ENCODE measurements at regions not wholly inside any gene's neighbourhood (a gene's known extent, or its start where the extent isn't known, plus 50 kb on each side); places are given as distances from the start of the nearest gene placed in this dataset.
"Not testable (repeated sequence)": the region's sequence is repeated elsewhere in the genome, so short reads cannot be mapped to it uniquely, and the experiment has no call there.

DNA sequence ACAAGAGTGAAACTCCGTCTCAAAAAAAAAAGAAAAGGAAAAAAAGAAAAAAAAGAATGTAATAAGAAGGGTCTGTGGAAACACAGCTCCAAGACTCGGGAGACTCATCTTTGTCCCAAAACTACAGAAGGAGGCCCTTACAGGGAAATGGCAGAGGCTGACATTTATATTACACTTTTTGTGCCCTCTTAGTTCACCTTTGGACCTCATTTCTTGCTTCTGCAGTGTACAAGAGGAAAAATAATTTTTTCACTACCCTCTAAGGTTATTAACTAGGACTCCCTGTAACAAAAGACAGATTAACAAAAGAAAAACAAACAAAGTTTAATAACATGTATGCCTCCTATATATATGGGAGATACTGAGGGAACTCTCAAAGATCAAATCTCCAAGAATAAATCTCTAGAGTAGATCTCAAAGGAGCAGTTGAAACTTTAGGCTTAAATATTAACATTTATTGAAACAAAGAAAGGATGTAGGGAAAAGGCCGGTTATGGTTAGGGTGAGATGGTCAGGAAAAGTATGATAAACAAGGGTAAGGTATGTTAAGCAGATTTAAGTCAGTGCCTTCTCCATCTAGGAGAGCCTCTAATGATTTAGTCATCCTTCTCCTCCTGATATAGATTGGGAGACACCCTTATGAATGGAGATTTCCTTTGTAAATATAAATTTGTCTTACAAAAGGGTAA lies 121.3 kb upstream of the JADE1 start:
- DNase-seq (ENCODE audit: low read depth): no peak

DNA sequence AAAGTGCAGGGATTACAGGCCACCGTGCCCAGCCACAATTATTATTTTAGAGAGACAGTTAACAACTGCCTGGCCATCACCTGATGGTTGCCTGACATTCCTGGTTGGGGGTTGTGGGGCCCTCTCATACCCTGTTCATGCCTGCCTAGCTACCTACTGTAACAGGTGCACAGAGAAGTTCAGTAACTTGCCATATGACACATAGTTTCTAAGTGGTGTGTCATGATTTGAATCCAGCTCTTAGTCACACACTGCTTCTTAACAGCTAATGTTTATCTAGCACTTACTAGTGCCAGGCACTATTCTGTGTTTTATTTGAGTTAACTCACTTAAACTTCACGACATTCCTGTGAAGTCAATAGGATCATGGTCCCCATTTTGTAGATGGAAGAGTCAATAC lies 122.7 kb upstream of the JADE1 start:
- no peak for DNase-seq (ENCODE audit: low read depth)

DNA sequence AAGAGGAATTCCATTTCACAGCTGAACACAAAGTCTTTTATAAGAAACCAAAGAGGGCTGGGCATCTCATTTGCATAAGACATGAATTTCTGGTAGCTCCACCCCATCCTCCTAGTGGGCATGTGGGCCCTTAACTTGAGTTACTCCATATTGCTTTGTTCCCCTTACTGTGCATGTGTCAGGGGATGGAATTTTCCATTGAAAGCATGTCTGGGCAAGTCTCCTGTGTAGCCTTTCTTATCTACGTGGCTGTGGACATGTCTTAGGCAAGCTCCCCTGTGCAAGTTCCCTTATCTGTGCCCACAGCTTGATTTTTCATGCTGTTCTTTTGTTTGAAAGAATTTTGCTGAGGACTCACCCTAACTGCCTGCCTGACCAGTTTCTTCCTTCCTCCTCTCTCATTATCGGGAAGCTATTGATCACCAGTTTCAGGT lies 123.5 kb upstream of the JADE1 start:
- no peak for DNase-seq (ENCODE audit: low read depth)

DNA sequence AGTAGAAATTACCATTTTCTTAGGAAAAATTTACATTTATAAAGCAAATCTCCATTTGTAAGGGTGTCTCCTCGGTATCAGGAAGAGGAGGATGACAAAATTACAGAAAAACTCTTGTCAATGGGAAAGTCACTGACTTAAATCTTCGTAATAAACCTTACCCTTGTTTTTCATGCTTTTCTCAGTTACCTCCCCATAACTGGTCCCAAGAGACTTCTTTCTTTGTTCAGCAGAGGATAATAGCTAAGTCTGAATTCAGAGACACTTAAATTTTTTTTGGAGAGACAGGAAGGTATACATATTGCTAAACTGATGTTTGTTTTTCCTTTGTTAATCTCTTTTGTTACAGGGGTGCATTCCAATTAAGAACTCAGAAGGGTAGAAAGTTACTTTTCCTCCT lies 125.5 kb upstream of the JADE1 start:
- DNase-seq (ENCODE audit: low read depth): no peak

DNA sequence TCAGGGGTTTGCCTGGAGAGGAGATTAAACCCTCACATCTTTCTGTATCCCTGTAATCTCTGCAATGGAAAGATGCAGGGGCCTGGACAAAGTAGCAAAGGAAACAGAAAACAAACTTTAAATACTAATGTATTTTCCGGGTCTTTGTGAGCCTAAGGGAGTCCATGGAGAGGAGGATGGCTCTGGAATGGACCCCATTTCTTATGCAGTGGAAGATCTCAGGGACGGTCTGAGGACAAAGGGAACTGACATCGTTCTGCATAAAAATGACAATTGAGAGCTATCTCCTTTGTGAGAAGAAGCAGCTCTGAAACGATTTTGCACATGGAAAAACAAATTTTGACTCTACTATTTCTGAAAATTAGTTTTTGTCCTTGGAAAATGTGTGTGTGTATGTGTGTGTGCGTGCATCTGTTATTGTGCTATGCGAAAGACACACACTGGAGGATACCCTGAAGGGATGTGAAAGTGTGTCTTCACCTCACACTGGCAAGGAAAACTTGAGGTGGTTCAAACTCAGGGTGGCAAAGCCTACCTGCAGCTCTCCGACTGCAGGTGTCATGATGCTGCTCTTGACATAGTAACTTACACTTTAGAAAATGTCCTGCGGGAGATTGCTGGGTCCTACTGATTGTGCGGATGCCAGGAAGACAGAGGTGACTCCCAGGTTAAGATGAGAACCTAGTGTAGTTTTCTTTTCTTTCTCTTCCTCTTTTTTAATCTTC lies 126.4 kb upstream of the JADE1 start:
- DNase-seq (ENCODE audit: low read depth): no peak

DNA sequence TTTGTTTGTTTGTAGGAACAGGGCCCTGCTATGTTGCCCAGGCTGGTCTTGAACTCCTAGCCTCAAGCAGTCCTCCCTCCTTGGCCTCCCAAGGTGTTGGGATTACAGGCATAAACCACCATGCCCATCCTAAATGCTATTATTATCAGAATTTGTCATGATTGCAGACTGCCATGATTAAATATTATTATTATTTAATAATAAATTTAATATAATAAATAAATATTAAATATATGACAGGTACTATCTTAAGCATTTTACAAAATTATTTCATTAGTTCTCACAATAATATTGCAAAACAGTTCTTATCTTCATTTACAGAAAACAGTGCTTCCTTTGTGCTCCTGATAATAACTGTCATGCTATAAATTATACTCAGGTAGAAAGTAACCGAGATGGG lies 133.4 kb upstream of the JADE1 start:
- no peak for DNase-seq (ENCODE audit: low read depth)

DNA sequence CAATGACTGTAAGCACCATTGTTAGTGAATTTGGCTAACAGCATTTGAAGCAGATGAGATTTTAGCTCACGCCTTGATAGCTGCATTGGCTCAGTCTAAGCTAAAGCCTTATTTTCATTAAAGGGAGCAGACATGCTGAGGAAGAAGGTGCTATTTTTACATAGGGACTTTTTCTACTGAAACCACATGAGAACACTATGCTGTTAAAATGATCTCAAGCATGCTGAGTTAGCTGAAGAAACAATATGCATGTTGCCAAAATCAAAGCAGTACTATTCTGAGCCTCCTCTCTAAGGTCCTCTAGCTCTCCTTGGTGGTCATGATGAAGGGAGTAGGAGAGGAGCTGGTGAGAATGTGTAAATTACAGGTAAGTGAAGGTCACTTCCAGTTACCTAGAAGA lies 134.4 kb upstream of the JADE1 start:
- DNase-seq (ENCODE audit: low read depth): no peak

DNA sequence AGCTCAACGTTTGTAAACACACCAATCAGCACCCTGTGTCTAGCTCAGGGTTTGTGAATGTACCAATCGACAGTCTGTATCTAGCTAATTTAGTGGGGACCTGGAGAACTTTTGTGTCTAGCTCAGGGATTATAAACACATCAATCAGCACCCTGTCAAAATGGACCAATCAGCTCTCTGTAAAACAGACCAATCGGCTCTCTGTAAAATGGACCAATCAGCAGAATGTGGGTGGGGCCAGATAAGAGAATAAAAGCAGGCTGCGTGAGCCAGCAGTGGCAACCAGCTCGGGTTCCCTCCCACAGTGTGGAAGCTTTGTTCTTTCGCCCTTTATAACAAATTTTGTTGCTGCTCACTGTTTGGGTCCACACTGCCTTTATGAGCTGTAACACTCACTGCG lies 136.3 kb upstream of the JADE1 start:
- not testable (repeated sequence) for DNase-seq (ENCODE audit: low read depth)

DNA sequence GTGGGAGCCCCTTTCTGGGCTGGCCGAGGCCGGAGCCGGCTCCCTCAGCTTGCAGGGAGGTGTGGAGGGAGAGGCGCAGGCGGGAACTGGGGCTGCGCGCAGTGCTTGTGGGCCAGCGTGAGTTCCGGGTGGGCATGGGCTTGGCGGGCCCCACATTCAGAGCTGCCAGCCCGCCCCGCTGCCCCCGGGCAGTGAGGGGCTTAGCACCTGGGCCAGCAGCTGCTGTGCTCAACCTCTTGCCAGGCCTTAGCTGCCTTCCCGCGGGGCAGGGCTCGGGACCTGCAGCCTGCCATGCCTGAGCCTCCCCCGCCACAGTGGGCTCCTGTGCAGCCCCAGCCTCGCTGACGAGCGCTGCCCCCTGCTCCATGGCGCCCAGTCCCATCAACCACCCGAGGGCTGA lies 136.9 kb upstream of the JADE1 start:
- not testable (repeated sequence) for DNase-seq (ENCODE audit: low read depth)

DNA sequence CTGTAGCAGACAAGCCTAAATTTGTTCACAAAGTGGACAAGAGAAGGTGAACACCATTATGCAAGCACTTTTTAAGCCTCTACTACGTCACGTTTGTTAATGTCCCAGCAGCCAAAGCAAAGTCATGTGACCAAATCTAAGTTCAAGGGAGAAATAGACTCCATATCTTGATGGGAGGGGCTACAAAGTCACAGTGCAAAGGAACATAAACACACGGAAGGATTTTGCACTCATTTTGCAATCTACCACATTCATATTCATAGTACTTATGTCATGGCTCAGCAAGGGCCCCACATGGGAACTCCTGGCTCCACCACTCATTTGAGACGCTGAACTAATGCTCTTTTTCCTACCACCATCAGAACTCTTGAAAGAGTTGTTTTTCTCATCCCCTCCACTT lies 139.0 kb upstream of the JADE1 start:
- DNase-seq (ENCODE audit: low read depth): no peak

DNA sequence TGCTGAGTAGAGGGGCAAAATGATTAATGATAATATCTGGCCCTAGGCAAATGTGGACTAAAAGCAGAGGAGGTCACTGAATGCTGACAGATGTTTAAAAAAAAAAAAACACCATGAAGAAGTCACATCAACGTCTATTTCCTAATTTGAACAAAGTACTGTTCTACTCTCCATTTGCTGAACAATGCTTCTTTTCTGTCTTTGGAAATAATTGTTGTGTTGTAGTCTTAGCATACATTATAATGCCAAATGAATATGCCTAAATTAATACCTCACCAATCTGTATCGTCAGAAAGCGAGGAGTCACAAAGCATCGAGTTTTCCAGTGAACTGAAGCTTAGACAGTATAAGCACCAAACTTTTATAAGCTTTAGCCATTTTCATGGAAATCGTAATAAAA lies 140.9 kb upstream of the JADE1 start:
- DNase-seq (ENCODE audit: low read depth): no peak

DNA sequence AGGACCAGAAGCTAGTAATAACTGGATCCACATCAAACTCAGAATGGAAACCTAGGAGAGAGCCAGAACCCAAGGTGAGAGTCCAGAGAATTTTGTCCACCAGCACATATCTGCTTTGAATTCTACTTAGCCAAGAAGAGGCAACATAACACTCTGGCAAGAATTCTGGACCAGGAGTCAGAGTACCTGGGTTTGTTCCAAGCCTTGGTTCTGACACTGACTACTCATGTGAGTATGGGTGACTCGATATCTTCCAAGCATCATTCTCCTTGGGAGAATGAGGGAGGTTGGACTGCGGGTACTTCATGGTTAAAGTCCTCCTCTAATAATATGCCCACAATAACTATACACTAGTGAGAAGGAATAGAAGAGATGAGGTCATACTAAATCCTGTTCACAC lies 144.0 kb upstream of the JADE1 start:
- no peak for DNase-seq (ENCODE audit: low read depth)

DNA sequence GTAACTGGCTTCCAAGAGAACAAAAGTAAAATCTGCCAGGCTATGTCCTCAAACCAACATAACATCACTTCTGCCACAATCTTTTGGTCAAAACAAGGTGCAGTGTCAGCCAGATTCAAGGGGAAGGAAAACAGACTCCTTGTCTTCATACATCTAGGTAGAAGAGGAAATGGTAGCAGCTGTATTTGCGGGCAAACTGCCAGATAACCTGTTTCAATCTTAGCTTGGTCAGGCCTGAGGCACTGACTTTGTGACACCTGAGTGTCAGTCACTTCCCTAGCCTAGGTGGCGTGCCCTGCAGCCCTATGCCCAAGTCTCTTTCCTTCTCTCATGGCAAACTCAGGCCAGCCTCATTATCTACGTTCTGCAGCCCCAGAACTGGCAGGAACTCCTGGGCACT lies 146.2 kb upstream of the JADE1 start:
- no peak for DNase-seq (ENCODE audit: low read depth)

DNA sequence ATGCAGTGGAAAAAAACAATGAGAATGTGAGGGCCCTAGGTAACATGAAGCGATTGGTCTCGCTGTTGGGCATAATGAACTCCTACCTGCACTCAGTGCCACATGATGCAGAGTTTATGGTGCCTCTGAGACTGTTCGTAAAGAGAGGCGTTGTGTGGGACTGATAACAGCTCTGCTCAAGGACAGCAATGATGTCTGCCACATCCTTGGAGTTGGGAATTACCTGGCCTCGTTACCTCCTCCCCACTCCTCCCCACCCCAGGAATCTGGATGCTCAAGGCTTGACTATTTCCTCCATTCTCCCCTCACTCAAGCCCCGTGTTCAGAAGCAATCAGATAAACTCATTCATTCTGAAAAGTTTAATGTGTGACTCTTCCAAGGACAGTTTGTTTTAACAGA lies 148.0 kb upstream of the JADE1 start:
- DNase-seq (ENCODE audit: low read depth): no peak

DNA sequence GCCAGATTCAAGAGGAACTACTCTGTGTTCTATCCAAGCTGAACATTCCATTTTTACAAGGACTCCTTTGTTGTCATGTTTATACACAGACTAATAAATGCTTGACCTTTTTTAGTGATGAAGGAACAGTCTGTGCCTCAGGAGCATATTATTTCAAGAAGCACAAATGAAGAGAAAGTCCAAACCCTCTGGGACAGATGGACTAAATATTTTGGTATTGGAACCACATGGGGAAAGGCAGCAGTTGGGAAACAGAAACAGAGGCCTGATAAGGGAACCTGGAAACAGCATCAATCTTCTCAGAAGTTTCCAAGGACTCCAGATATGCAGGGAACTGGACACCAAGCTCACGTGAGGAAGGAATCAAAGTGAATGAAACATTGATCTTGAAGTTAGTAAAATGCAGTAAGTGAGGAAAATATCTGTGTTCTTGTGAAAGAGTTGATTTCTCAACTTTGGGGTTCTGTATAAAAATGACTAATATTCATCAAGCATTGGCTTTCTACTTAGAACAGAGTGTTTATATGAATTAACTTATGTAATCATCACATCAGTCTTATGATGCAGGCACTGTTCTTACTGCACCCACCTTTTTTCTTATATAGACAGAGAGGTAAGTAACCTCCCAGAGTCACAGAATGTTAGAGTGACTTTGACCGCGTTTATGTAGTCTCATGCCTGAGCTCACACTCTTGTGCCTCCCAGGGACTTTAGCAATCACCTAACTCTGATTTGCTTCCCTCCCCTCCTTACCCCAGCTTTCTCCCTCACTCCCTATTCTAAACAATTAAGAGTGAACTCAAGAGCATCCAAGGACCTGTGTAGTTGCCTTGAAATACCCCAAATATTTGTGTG lies 148.9 kb upstream of the JADE1 start:
- no peak for DNase-seq (ENCODE audit: low read depth)

DNA sequence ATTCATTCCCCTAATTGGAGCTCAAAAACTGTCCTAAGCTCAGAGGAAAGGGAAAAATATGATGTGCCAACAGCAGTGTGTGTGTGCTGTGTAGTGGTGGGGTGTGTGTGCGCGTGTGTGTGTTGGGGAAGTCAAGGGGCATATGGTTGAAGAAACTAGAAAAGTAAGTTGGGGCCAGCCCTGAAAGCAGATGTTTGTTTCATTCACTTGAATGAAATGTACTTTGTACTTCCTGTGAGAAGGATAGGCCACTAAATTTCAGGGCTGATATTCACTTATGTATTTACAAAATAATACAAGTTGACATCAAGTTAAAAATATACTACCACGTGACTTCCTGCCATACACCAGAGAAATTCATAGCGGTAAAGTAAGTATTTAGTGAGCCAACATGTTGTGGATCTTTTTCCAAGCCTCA lies 151.3 kb upstream of the JADE1 start:
- no peak for DNase-seq (ENCODE audit: low read depth)

DNA sequence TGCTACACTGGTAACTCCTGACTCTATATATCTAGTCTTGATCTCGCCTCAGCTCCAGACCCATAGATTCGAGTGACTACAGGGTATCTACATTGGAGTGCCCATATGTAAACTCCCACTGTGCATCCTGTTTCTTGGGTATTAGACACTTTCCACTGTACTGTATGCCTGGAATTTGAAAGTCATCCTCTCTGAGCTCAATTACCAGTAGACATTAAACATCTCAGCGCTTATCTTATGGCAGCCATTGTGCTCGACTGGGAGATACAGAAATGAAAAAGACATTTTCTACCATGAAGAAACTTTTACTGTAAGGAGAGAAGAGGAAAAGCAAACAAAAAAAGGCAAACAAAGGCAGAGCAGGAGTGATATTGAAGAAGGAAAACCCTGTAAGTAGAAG lies 151.9 kb upstream of the JADE1 start:
- DNase-seq (ENCODE audit: low read depth): no peak

DNA sequence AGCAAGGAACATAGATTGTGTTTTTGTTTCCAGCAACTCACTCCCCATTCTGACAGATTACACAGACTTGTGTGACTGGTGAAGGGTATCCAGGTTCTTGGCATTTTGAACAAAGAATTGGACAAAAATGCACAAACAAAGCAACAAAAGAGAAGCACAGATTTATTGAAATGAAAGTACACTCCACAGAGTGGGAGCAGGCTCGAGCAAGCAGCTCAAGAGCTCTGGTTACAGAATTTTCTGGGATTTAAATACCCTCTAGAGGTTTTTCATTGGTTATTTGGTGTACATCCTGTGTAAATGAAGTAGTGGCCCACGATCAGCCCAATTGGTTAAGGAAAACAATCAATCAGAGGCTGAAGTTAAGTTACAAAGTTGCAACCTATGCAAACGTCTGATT lies 155.0 kb upstream of the JADE1 start:
- DNase-seq (ENCODE audit: low read depth): no peak

DNA sequence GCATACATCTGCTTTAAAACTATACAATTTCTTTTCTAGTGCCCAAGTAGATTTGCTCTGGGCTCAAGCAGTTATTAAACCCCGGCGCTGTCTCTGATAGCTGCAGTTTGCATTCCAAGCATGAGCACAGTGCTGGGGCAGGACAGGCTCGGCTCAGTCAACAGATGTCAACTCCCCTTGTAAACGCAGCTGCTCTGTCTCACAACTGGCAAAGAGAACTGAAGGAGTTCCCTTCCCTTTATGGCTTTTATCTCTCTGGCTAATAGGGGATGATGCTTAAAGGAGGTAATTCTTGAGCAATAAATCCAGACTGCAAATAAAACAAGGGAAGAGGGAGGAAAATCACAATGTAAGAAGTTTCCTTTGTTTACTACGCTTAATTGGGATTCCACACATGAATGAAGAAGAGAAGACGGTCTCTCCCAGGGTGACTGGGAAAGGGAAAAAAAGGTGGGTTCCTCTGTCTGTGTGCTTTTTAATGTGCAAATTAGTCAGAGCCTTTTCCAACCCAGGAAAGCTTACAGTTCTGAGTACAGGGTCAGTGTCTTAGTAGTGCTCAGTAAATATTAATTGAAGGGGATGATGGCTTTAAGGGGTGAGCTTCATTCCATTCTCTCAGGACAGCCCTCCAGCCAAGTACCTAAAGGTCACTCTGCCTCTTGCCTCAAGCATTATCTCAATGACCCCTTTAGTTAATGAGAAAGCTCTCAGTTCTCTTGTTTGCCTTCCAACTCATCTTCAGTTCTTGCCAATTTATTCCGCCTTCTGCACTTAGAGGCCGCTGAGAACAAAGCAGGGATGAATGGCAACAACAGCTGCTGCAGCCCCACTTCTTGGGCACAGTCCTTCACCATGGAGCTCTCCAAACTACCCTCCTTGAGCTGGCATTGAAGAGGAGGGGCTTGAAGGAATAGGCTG lies 155.7 kb upstream of the JADE1 start:
- no peak for DNase-seq (ENCODE audit: low read depth)

DNA sequence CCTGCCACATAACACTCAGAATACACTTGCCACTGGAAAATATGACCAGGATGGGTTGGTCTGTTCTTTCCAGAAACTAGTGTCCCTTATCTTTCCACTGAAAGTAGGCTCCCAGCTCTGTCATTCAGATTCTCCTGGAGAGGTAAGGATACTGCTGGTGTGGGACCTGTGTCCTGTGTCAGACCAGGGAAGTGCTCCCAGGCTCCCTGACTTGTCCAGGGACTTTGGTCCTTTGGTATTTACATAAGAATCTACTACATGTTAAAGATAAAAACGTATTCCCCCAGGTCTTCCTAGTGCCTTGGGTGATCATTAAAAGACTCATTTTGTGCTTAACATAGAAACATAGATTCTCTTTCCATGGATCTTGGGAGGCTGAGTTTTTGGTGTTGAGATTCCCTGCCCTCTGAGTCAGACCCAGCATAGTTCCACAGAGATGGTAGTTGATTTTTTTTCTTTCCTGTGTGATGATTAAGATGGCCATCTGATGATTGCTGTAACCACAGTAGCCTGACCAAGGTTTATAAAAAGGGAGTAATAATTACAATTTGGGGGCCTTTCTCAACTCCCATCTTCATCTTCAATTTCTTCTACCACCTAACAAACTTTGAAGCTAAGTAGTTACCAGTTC lies 159.8 kb upstream of the JADE1 start:
- DNase-seq (ENCODE audit: low read depth): no peak

DNA sequence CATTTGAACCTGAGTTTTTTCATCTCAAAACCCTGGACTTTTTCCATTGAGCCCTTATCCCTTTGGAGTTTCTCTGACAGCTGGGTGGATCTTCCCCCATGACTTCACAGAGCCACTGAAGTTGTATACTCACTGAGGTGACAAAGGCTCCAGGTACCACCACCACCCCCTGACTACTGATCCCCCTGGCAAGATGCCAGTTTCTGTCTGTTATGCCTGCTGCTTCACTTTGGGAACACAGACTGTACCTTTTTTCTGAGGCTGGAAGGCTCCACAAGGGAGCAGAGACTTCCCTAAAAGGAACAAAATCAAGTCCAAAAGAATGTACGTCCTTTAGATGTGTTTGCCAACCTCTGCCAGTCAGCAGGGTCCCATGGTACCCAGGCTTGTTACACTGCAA lies 160.3 kb upstream of the JADE1 start:
- no peak for DNase-seq (ENCODE audit: low read depth)
